Esophagus muscularis mucosa (tissue), 4 donors: ENCODE measurements at regions not wholly inside any gene's neighbourhood (a gene's known extent, or its start where the extent isn't known, plus 50 kb on each side); places are given as distances from the start of the nearest gene placed in this dataset.

ENCODE experiments used
- DNase-seq: peaks from one replicate; pipeline ENCODE4 v3.0.0-alpha.2; 2017; ENCODE audit errors: extremely low spot score
- H3K27ac ChIP-seq, 4 donors: fragments of 200-600 bp; sonication (generic); replicated peaks in 1 of 4; 1 replicate in 3 of 4; 2 replicates in 1 of 4; pipeline ENCODE4 v1.5.1; 2016 to 2019; ENCODE audit warnings: mild to moderate bottlenecking in 1 of 4
- H3K27me3 ChIP-seq, 4 donors: fragments of 200-600 bp; sonication (generic); one replicate each; pipeline versions ENCODE4 v1.5.1 to v1.6.0; 2016 to 2019
- H3K36me3 ChIP-seq, 4 donors: fragments of 200-600 bp; sonication (generic); one replicate each; pipeline ENCODE4 v1.5.1; 2016 to 2019
- H3K4me1 ChIP-seq, 4 donors: fragments of 200-600 bp; sonication (generic); one replicate each; pipeline ENCODE4 v1.5.1; 2016 to 2019
- H3K4me3 ChIP-seq, 4 donors: fragments of 200-600 bp; sonication (generic); 1 replicate in 2 of 4; 2 replicates in 2 of 4; pipeline ENCODE4 v1.5.1; 2016 to 2019; ENCODE audit warnings: mild to moderate bottlenecking in 4 of 4, moderate library complexity in 1 of 4
- H3K9me3 ChIP-seq, 4 donors: fragments of 200-600 bp; sonication (generic); 1 replicate in 3 of 4; 2 replicates in 1 of 4; pipeline ENCODE4 v1.5.1; 2016 to 2019
- CTCF ChIP-seq, 3 experiments: fragments of 200-600 bp in 2 of 3; fragments of 450-650 bp in 1 of 3; sonication (generic) in 2 of 3; IDR thresholded peaks; one replicate each; pipeline ENCODE4 v1.5.1; 2017 to 2019; ENCODE audit warnings: antibody characterized with exemption in 3 of 3, mild to moderate bottlenecking in 2 of 3, moderate library complexity in 1 of 3
- EP300 ChIP-seq: sonication (generic); formaldehyde crosslinking; IDR thresholded peaks from one replicate; pipeline ENCODE4 v1.6.1; 2017; ENCODE audit warnings: antibody characterized with exemption
- POLR2A ChIP-seq: fragments of 450-650 bp; IDR thresholded peaks from one replicate; pipeline ENCODE4 v1.6.1; 2017; ENCODE audit warnings: antibody characterized with exemption, moderate library complexity, mild to moderate bottlenecking, low read depth
- POLR2AphosphoS5 ChIP-seq, 2 donors: sonication (generic); formaldehyde crosslinking; IDR thresholded peaks; one replicate each; pipeline ENCODE4 v1.6.1; 2017; ENCODE audit warnings: antibody characterized with exemption in 2 of 2
- WGBS: methylation state at CpG from one replicate; pipeline ENCODE4 v1.1.5; 2018; 5-methylcytosine and 5-hydroxymethylcytosine counted together
- intact Hi-C: fragments of 100-400 bp; cut with DNase I; formaldehyde crosslinking; loops from one replicate; pipeline ENCODE4 v1.15.1; 2023

- intact Hi-C loops = no loop called here
- DNase-seq = no peak
- H3K9me3 ChIP-seq = no peaks in the 10 kb centered on the region
- H3K27me3 ChIP-seq = no peaks in the 10 kb centered on the region
- H3K36me3 ChIP-seq = no peaks in the 10 kb centered on the region
- no peaks in the 10 kb centered on the region for H3K4me1 ChIP-seq
- H3K4me3 ChIP-seq = no peak overlapping the region
- H3K27ac ChIP-seq = no peak overlapping the region
- no peak for TF ChIP-seq POLR2AphosphoS5 (IDR thresholded peaks at IDR 0.05)
- TF ChIP-seq CTCF (IDR thresholded peaks at IDR 0.05) = no peak
- no peak for TF ChIP-seq EP300
- TF ChIP-seq POLR2A = no peak
Measured at GRCh38 chr3:146969356-146969755, 364.2 kb upstream of the PLSCR5 start.

DNA sequence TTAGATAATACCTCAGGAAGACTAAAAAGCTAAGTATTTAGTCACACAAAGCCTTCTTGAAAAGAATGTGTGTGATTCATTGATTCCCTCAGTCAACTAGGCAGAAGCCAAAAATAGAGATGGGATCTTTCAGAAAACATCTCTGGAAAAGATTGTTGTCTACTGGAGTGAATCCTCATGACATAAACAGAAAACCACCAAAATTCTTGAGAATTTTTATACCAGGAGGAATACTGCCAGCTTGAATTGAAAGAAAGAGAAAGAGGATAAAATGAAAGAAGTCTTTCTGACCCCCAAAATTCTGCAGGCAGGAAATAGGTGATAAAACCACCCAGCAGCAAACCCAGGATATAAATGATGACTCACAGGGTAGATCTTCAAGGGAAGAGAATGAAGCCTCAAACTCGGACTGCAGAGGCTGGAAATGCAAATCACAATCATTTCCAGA, 363.1 kb upstream of the PLSCR5 start:
- Histone ChIP-seq H3K36me3 (no peaks in the 10 kb centered on the region), H3K4me1 (no peaks in the 10 kb centered on the region), H3K27me3 (no peaks in the 10 kb centered on the region), H3K9me3 (no peaks in the 10 kb centered on the region), H3K27ac (no peak overlapping the region), H3K4me3 (no peak overlapping the region)
- DNase-seq = no peak
- intact Hi-C loops = no loop called here
- TF ChIP-seq POLR2A (no peak), CTCF (IDR thresholded peaks at IDR 0.05) (no peak), POLR2AphosphoS5 (IDR thresholded peaks at IDR 0.05) (no peak), EP300 (no peak)
- 41% methylated on average over 1 of the region's 1 CpG for WGBS

DNA sequence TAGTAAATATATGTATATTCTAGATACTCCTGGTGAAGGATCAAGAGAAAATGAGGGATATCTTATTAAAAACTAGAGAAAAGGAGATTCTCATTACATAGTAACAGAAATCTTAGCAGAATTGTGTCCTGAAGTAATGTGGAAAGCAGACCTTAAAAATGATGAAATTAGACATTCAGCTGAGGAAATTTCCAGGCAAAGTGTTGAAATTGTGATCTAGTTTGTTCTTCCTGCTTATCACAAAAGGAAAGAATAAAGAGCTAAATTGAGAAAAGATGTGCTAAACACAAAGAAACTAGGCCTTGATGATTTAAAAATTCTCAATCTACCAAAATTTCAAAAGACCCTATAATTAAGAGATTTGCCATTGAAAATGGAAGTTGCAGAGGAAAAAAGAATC, 362.6 kb upstream of the PLSCR5 start:
- intact Hi-C loops = no loop called here
- Histone ChIP-seq H3K27ac (no peak overlapping the region), H3K36me3 (no peaks in the 10 kb centered on the region), H3K9me3 (no peaks in the 10 kb centered on the region), H3K4me1 (no peaks in the 10 kb centered on the region), H3K27me3 (no peaks in the 10 kb centered on the region), H3K4me3 (no peak overlapping the region)
- no peak for TF ChIP-seq EP300
- TF ChIP-seq CTCF (IDR thresholded peaks at IDR 0.05) = no peak
- no peak for TF ChIP-seq POLR2AphosphoS5 (IDR thresholded peaks at IDR 0.05)
- TF ChIP-seq POLR2A = no peak
- DNase-seq = no peak

GRCh38 chr3:146966124-146966523, 361.0 kb upstream of the PLSCR5 start:
- Histone ChIP-seq H3K27ac (no peak overlapping the region), H3K27me3 (no peaks in the 10 kb centered on the region), H3K9me3 (no peaks in the 10 kb centered on the region), H3K4me1 (no peaks in the 10 kb centered on the region), H3K4me3 (no peak overlapping the region), H3K36me3 (no peaks in the 10 kb centered on the region)
- intact Hi-C loops = no loop called here
- no peak for DNase-seq
- 95% methylated on average over 3 of the region's 3 CpGs for WGBS
- TF ChIP-seq CTCF (IDR thresholded peaks at IDR 0.05) (no peak), POLR2AphosphoS5 (IDR thresholded peaks at IDR 0.05) (no peak), EP300 (no peak), POLR2A (no peak)

DNA sequence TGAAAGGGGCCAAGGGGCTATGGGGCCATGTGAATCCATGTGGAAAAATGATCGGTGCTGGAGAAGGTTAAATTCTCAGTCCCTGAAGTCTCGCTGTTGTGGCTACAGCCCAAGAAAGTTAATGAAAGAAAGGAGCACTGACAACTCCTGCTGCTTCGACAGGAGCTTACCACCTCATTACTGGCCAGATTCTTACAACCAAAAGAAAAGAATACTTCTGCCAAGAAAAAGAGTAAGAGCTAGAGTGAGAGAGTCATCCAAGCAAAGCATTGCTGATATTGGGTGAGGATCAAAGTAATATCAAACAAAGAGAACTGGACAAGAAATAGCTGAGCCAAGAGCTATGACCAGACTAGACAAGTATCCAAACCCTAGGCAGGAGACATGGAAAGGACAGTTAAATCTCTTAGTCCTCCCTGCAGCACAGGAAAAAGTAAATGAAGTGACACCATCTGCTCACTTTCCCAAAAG, 348.4 kb upstream of the PLSCR5 start:
- DNase-seq = no peak
- H3K4me1 ChIP-seq = no peaks in the 10 kb centered on the region
- no peak for TF ChIP-seq EP300
- TF ChIP-seq POLR2AphosphoS5 (IDR thresholded peaks at IDR 0.05) = no peak
- TF ChIP-seq CTCF (IDR thresholded peaks at IDR 0.05) = no peak
- TF ChIP-seq POLR2A = no peak
- intact Hi-C loops = no loop called here
- H3K9me3 ChIP-seq = no peaks in the 10 kb centered on the region
- H3K4me3 ChIP-seq = no peak overlapping the region
- H3K27ac ChIP-seq = no peak overlapping the region
- 27% methylated on average over 3 of the region's 3 CpGs for WGBS
- no peaks in the 10 kb centered on the region for H3K27me3 ChIP-seq
- no peaks in the 10 kb centered on the region for H3K36me3 ChIP-seq
